ENCODE measurements at regions not wholly inside any gene's neighbourhood (a gene's known extent, or its start where the extent isn't known, plus 50 kb on each side); places are given as distances from the start of the nearest gene placed in this dataset.

- DNase-seq (ENCODE audit: low read depth) = no peak
- TF ChIP-seq CTCF (IDR thresholded peaks at IDR 0.05; ENCODE audit: control insufficient read depth, insufficient read depth, low read depth, low read length, missing control alignments) = no peak
- no peak overlapping the region for H3K4me3 ChIP-seq (ENCODE audit: control insufficient read depth, low read depth, low read length)
Observed at GRCh38 chr3:159825216-159825854, 163.3 kb upstream of the IL12A start.

GRCh38 chr3:159828542-159828943 is 160.1 kb upstream of the IL12A start:
- peak; percentile 53 for TF ChIP-seq CTCF (IDR thresholded peaks at IDR 0.05; ENCODE audit: control insufficient read depth, insufficient read depth, low read depth, low read length, missing control alignments)
- H3K4me3 ChIP-seq (ENCODE audit: control insufficient read depth, low read depth, low read length) = no peak overlapping the region
- DNase-seq (ENCODE audit: low read depth) = no peak

GRCh38 chr3:159829056-159829455 is 159.6 kb upstream of the IL12A start:
- DNase-seq (ENCODE audit: low read depth) = no peak
- TF ChIP-seq CTCF (IDR thresholded peaks at IDR 0.05; ENCODE audit: control insufficient read depth, insufficient read depth, low read depth, low read length, missing control alignments) = no peak
- no peak overlapping the region for H3K4me3 ChIP-seq (ENCODE audit: control insufficient read depth, low read depth, low read length)

GRCh38 chr3:159829539-159830227 is 159.0 kb upstream of the IL12A start:
- no peak overlapping the region for H3K4me3 ChIP-seq (ENCODE audit: control insufficient read depth, low read depth, low read length)
- no peak for TF ChIP-seq CTCF (IDR thresholded peaks at IDR 0.05; ENCODE audit: control insufficient read depth, insufficient read depth, low read depth, low read length, missing control alignments)
- DNase-seq (ENCODE audit: low read depth) = peak; percentile 64

- no peak overlapping the region for H3K4me3 ChIP-seq (ENCODE audit: control insufficient read depth, low read depth, low read length)
- no peak for DNase-seq (ENCODE audit: low read depth)
- TF ChIP-seq CTCF (IDR thresholded peaks at IDR 0.05; ENCODE audit: control insufficient read depth, insufficient read depth, low read depth, low read length, missing control alignments) = no peak
Observed at GRCh38 chr3:159830523-159831154, 158.0 kb upstream of the IL12A start.

- no peak for DNase-seq (ENCODE audit: low read depth)
- TF ChIP-seq CTCF (IDR thresholded peaks at IDR 0.05; ENCODE audit: control insufficient read depth, insufficient read depth, low read depth, low read length, missing control alignments) = no peak
- no peak overlapping the region for H3K4me3 ChIP-seq (ENCODE audit: control insufficient read depth, low read depth, low read length)
Observed at GRCh38 chr3:159831466-159831865, 157.2 kb upstream of the IL12A start.
